Ishikawa (cell line): ENCODE measurements at regions not wholly inside any gene's neighbourhood (a gene's known extent, or its start where the extent isn't known, plus 50 kb on each side); places are given as distances from the start of the nearest gene placed in this dataset.

Experiments
- CEBPB ChIP-seq: IDR thresholded peaks from 2 replicates; pipeline ENCODE4 v1.6.1; 2012
- CREB1 ChIP-seq: IDR thresholded peaks from 2 replicates; pipeline ENCODE4 v1.6.1; 2012; ENCODE audit warnings: low read depth
- EGR1 ChIP-seq: IDR thresholded peaks from 2 replicates; pipeline ENCODE4 v1.6.1; 2012
- EP300 ChIP-seq: IDR thresholded peaks from 2 replicates; pipeline ENCODE4 v1.6.1; 2012; ENCODE audit warnings: borderline replicate concordance
- FOXM1 ChIP-seq: IDR thresholded peaks from 2 replicates; pipeline ENCODE4 v1.6.1; 2012; ENCODE audit warnings: low read depth, borderline replicate concordance
- NFIC ChIP-seq: IDR thresholded peaks from 2 replicates; pipeline ENCODE4 v1.6.1; 2012
- RAD21 ChIP-seq: IDR thresholded peaks from 2 replicates; pipeline ENCODE4 v1.6.1; 2012; ENCODE audit warnings: low read depth
- TAF1 ChIP-seq: IDR thresholded peaks from 2 replicates; pipeline ENCODE4 v1.6.1; 2012; ENCODE audit warnings: low read depth, mild to moderate bottlenecking
- TCF12 ChIP-seq: IDR thresholded peaks from 2 replicates; pipeline ENCODE4 v1.6.1; 2012; ENCODE audit warnings: low read depth
- TEAD4 ChIP-seq: IDR thresholded peaks from 2 replicates; pipeline ENCODE4 v1.6.1; 2012
- YY1 ChIP-seq: IDR thresholded peaks from 2 replicates; pipeline ENCODE4 v1.6.1; 2012; ENCODE audit warnings: low read depth
- ZBTB7A ChIP-seq: IDR thresholded peaks from 2 replicates; pipeline ENCODE4 v1.6.1; 2012; ENCODE audit warnings: low read depth
- TF ChIP-seq, protein P1 (sequence below): IDR thresholded peaks from 2 replicates; pipeline ENCODE4 v1.6.1; 2012
- TF ChIP-seq, protein P2 (sequence below): IDR thresholded peaks from 2 replicates; pipeline ENCODE4 v1.6.1; 2012
- TF ChIP-seq, protein P3 (sequence below): IDR thresholded peaks from 2 replicates; pipeline ENCODE4 v1.6.1; 2012; ENCODE audit warnings: low read depth, mild to moderate bottlenecking

DNA sequence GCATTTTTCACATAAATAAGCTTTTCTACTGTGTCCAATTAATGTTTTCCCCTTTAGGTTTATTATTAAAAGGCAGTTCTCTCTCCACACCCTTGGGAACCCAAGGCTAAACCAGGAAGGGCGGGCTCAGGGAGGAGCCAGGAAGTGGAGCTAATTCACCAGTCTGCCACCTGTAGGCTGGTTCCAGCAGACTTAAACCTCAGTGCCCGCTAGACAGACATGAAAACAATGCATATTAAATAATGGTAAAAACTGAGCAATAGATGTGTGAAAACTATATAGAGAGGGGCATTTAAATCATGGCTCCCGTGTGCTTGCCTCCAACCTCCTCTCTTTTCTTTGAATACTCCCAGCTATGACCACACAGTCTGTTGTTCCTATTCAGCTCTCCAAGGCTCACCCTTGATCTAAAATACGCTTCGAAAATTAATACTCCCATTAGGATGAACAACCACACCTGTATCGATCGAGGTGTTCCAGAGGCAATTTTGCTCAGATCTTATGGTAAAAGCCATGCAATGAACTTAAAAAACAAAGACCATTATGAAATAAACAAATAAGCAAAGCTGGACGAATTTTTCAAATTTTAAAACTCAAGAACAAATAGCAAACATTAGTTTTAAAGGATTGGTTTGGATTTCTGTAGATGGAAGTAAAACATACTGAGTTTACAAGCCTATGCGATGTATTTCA is 253.3 kb downstream of the TJP1 start:
- TF ChIP-seq RAD21 = peak; percentile 27; the same call in 1 of the 2 replicates
- TF ChIP-seq, protein P1, sequence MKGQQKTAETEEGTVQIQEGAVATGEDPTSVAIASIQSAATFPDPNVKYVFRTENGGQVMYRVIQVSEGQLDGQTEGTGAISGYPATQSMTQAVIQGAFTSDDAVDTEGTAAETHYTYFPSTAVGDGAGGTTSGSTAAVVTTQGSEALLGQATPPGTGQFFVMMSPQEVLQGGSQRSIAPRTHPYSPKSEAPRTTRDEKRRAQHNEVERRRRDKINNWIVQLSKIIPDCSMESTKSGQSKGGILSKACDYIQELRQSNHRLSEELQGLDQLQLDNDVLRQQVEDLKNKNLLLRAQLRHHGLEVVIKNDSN = no peak

DNA sequence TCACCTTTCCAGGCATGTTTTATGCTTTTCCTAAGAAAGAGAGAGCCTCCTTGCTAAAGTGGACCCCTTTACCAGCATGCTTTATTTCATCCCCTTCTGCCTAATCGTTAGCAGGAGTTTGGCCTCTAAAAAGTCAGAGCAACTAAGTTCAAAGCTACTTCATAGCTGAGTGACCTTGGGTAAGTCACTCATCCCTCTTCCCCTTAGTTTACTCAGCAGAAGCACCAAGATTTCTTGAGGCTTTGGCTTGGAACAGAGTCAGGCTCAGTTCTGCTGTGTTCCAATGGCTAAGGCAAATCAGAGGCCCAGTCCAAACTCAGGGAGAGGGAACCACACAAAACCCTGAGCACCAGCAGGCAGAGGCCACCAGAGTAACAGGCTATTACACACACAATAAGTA is 254.9 kb downstream of the TJP1 start:
- TF ChIP-seq YY1 (no peak), CEBPB (no peak), RAD21 (no peak)

DNA sequence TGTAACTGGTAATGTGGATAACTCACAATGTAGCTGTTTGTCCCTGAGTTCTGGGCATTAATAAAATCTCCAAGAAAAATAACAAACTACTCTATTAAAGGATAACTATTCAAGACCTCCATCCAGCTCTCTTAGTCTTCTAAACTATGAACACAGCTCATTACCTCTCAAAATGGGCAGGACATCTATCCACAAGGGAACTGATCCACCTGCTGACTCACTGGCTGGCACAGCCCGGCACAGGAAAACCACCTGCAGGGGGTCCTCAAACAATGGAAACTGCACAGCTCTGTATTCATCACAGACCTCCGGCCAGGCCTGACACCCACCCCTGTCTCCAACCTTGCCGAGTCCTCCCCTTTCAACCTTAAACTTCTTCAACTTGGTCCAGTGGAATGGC is 255.4 kb downstream of the TJP1 start:
- TF ChIP-seq YY1 = no peak
- TF ChIP-seq TCF12 = 0 out of 2 replicates have a peak, but pooled peaks have one; percentile 21
- TF ChIP-seq, protein P1 = no peak
- TF ChIP-seq RAD21 = no peak
- TF ChIP-seq ZBTB7A = no peak
- TF ChIP-seq NFIC = 0 out of 2 replicates have a peak, but pooled peaks have one; percentile 35
- no peak for TF ChIP-seq CREB1

DNA sequence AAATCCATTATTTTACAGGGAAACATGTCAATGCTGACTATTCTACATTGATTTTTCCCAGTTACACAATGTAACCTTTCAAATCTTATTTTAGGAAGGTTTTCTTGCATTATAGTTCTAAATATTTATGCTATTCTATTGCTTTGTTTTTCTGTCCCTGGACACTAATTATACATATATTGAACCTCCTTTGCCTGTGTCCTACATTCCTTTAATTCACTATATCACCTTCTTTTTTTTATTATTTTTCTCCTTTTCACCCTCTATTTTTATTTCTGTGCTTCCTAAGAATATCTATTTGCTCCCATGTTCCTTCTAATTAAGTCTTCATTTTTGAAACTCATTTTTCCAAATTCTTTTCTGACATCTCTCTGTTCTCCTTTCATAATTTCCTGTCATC is 259.2 kb downstream of the TJP1 start:
- TF ChIP-seq RAD21 (no peak), NFIC (no peak), FOXM1 (no peak), EP300 (no peak), TCF12 (no peak), EGR1 (no peak), CREB1 (no peak), TEAD4 (no peak), YY1 (no peak), TAF1 (no peak), CEBPB (no peak)
- TF ChIP-seq, protein P2, sequence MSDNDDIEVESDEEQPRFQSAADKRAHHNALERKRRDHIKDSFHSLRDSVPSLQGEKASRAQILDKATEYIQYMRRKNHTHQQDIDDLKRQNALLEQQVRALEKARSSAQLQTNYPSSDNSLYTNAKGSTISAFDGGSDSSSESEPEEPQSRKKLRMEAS = no peak
- TF ChIP-seq, protein P3, sequence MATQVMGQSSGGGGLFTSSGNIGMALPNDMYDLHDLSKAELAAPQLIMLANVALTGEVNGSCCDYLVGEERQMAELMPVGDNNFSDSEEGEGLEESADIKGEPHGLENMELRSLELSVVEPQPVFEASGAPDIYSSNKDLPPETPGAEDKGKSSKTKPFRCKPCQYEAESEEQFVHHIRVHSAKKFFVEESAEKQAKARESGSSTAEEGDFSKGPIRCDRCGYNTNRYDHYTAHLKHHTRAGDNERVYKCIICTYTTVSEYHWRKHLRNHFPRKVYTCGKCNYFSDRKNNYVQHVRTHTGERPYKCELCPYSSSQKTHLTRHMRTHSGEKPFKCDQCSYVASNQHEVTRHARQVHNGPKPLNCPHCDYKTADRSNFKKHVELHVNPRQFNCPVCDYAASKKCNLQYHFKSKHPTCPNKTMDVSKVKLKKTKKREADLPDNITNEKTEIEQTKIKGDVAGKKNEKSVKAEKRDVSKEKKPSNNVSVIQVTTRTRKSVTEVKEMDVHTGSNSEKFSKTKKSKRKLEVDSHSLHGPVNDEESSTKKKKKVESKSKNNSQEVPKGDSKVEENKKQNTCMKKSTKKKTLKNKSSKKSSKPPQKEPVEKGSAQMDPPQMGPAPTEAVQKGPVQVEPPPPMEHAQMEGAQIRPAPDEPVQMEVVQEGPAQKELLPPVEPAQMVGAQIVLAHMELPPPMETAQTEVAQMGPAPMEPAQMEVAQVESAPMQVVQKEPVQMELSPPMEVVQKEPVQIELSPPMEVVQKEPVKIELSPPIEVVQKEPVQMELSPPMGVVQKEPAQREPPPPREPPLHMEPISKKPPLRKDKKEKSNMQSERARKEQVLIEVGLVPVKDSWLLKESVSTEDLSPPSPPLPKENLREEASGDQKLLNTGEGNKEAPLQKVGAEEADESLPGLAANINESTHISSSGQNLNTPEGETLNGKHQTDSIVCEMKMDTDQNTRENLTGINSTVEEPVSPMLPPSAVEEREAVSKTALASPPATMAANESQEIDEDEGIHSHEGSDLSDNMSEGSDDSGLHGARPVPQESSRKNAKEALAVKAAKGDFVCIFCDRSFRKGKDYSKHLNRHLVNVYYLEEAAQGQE = no peak
- TF ChIP-seq, protein P1 = no peak

DNA sequence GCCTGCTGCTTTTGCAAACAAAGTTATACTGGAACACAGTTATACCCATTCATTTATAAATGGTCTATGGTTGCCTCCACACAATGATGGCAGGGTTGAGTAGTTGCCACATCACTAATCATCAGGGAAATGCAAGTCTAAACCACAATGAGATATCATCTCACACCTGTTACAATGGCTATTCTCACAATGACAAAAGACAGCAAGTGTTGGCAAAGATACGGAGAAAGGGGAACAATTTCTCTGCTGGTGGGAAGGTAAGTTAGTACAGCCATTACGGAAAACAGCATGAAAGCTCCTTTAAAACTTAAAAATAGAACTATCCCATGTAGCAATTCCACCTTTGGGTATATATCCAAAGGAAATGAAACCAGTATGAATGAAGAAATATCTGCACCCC is 261.4 kb downstream of the TJP1 start:
- no peak for TF ChIP-seq CEBPB
- TF ChIP-seq CREB1 = no peak
- TF ChIP-seq, protein P3 = no peak
- TF ChIP-seq NFIC = no peak
- no peak for TF ChIP-seq EP300
- no peak for TF ChIP-seq TEAD4
- no peak for TF ChIP-seq ZBTB7A
- no peak for TF ChIP-seq TAF1
- TF ChIP-seq FOXM1 = no peak
- no peak for TF ChIP-seq RAD21
- TF ChIP-seq, protein P2 = no peak

DNA sequence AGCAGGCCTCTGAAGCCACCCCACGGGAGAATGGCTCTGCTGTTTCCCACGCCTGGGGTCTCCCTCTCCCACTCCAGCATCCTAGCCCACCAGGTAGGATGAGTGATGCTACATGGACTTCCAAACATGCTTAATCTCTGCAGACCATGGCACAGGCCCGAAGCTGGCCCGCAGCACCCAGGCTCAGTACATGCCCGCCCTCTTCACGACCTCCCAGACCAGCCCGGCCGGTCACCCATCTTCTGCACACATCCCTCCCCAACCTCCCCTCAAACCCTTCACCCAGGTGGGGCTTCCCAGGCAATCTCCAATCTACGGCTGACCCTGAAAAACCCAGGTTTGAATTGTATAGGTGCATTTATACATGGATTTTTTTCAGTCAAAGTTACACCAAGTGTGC is 264.0 kb downstream of the TJP1 start:
- TF ChIP-seq TEAD4 (no peak), YY1 (no peak), CEBPB (no peak), TCF12 (no peak)
